C1 segment of cervical spinal cord (tissue), 14 donors: ENCODE measurements at regions not wholly inside any gene's neighbourhood (a gene's known extent, or its start where the extent isn't known, plus 50 kb on each side); places are given as distances from the start of the nearest gene placed in this dataset.
"Not testable (repeated sequence)": the region's sequence is repeated elsewhere in the genome, so short reads cannot be mapped to it uniquely, and the experiment has no call there.

ENCODE experiments used
- DNase-seq, 14 donors: peaks; one replicate each; lab custom pipeline; 2025; lab: John Stamatoyannopoulos, UW

GRCh38 chr6:11848852-11849731, 70.5 kb upstream of the ADTRP start:
- no peak for DNase-seq

- no peak for DNase-seq
These were observed 69.7 kb upstream of the ADTRP start for GRCh38 chr6:11848346-11848651.

DNA sequence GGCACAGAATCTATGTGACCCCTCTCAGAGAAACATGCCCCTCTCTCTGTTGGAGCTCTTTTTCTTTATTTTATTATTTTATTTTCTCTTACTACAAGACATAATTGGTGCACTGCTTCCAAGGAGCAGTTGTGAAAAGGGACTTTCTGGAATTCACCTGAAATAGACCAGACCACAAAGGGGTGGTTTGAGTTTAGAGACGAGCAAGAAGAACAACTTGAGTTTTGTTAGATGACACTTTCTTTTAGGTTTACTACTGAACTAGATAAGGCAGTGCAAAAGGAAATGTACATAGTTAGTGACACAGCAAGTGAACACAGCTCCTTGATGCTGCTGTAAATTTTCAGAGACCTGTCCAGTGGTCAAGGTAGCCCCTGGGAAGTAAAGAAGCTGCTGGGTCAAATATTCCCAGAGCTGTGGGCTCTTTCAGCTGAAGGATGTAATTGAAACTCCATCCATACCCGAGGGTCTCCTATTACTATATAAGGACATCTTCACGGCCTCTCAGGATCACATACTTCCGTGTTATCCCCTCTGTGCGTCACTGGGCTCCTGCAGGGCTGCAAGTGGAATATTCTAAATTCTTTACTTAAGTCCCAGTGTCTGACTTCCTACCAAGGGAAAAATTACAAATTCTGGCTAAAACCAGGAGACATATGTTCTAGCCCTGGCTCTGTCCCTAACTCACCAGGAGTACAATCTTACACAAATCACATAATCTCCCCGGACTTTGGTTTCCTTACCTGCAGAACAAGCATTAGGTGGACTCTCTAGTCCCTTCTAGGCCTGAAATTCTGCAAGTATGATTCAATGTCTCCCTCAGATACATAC, 69.1 kb upstream of the ADTRP start:
- no peak for DNase-seq

DNA sequence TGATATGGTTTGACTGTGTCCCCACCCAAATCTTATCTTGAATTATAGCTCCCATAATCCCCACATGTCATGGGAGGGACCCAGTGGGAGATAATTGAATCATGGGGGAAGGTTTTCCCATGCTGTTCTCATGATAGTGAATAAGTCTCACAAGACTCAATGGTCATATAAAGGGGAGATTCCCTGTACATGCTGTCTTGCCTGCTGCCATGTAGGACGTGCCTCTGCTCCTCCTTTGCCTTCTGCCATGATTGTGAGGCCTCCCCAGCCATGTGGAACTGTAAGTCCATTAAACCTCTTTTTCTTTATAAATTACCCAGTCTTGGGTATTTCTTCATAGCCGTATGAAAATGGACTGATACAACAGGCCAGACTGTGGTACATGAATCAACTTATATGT, 68.5 kb upstream of the ADTRP start:
- DNase-seq: not testable (repeated sequence)

GRCh38 chr6:11845664-11846577, 67.3 kb upstream of the ADTRP start:
- DNase-seq: no peak

DNA sequence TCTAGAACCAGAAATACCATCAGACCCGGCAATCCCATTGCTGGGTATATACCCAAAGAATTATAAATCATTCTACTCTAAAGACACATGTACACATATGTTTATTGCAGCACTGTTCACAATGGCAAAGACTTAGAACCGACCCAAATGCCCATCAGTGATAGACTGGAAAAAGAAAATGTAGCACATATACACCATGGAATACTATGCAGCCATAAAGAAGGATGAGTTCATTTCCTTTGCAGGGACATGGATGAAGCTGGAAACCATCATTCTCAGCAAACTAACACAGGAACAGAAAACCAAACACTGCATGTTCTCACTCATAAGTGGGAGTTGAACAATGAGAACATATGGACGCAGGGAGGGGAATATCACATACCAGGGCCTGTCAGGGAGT, 64.2 kb upstream of the ADTRP start:
- not testable (repeated sequence) for DNase-seq

GRCh38 chr6:11835065-11835464, 56.5 kb upstream of the ADTRP start:
- no peak for DNase-seq

- DNase-seq: no peak
These were observed 55.3 kb upstream of the ADTRP start for GRCh38 chr6:11833626-11834592.

DNA sequence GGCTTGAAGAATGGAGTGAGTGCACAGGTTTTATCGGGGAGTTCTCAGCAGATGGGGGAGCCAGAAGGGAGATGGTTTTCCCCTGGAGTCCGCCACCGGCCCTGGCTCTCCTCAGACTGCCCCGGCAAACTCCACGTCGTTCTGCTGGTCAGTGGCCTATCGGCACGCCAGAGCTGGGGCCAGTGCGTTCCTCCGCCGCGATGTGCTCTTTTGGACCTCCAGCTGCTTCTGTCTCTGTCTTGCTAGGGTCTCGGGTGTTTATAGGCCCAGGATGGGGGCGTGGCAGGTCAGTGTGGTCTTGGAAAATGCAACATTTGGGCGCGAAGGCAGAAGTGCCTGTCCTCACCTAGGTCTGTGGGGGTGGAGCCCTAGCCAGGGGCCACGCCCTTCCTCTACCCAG, 53.0 kb upstream of the ADTRP start:
- DNase-seq: no peak

DNA sequence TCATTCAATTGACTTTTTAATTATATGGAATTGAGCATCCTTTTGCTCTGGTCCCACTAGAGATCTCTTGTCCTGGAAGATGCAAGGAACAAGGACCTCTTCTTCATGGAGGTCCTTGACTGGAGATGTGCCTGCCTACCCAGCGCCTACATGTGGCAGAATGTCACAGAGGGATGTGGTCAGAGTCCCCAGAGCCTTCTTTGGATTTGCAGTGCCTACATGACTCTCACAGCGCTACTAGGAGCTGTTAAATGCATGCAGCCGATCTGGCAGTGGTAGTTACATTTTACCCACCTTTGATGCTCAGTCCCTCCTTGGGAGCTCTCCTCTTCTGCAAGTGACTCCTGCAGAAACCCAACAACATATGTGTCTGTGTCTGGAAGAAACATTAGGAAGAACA, 51.9 kb upstream of the ADTRP start:
- no peak for DNase-seq

GRCh38 chr6:11830105-11830504, 51.5 kb upstream of the ADTRP start:
- DNase-seq: no peak

GRCh38 chr6:11828262-11828870, 49.8 kb upstream of the ADTRP start:
- DNase-seq: no peak
